Heart left ventricle (tissue), 16 donors: ENCODE measurements at regions not wholly inside any gene's neighbourhood (a gene's known extent, or its start where the extent isn't known, plus 50 kb on each side); places are given as distances from the start of the nearest gene placed in this dataset.
A peak's percentile ranks its signal among the peaks of the same experiment; 100 is the strongest.

ENCODE experiments used
- ATAC-seq, 4 donors: fragments of 200-7000 bp; cut with Tn5 transposase; one replicate each; pipeline ENCODE4 v1.9.1; 2020 to 2022; ENCODE audit warnings: moderate library complexity in 4 of 4, mild to moderate bottlenecking in 3 of 4, moderate number of reproducible peaks in 1 of 4
- DNase-seq, 5 donors: peaks; one replicate each; pipeline ENCODE4 v3.0.0-alpha.2; 2020
- H3K27ac ChIP-seq, 12 donors: fragments of 200-600 bp; sonication (generic) in 4 of 12; one replicate each; pipeline versions ENCODE4 v1.5.0 to v1.8.0; 2016 to 2022; ENCODE audit warnings: mild to moderate bottlenecking in 2 of 12
- H3K27me3 ChIP-seq, 9 donors: fragments of 200-600 bp; sonication (generic) in 2 of 9; one replicate each; pipeline versions ENCODE4 v1.5.1 to v1.8.0; 2016 to 2022; ENCODE audit warnings: mild to moderate bottlenecking in 3 of 9
- H3K36me3 ChIP-seq, 9 donors: fragments of 200-600 bp; sonication (generic) in 2 of 9; one replicate each; pipeline versions ENCODE4 v1.5.0 to v1.8.0; 2018 to 2022; ENCODE audit warnings: mild to moderate bottlenecking in 2 of 9
- H3K4me1 ChIP-seq, 12 donors: fragments of 200-600 bp; sonication (generic) in 4 of 12; one replicate each; pipeline versions ENCODE4 v1.5.0 to v1.8.0; 2016 to 2022; ENCODE audit warnings: mild to moderate bottlenecking in 3 of 12
- H3K4me3 ChIP-seq, 12 donors: fragments of 200-600 bp; sonication (generic) in 4 of 12; one replicate each; pipeline versions ENCODE4 v1.5.0 to v1.8.0; 2017 to 2022; ENCODE audit warnings: mild to moderate bottlenecking in 9 of 12, moderate library complexity in 4 of 12
- H3K9me3 ChIP-seq, 12 donors: fragments of 200-600 bp; sonication (generic) in 4 of 12; one replicate each; pipeline versions ENCODE4 v1.5.0 to v1.8.0; 2016 to 2022; ENCODE audit warnings: mild to moderate bottlenecking in 1 of 12
- POLR2A ChIP-seq, 2 donors: fragments of 450-650 bp; IDR thresholded peaks; one replicate each; pipeline ENCODE4 v1.6.1; 2017; ENCODE audit warnings: antibody characterized with exemption in 2 of 2, mild to moderate bottlenecking in 2 of 2, moderate library complexity in 2 of 2
- WGBS, 4 donors: extraction: QIAGEN DNeasy Blood & Tissue Kit in 2 of 4; methylation state at CpG; one replicate each; pipeline versions ENCODE4 v1.1.5 to v1.1.7; 2013 to 2018; 5-methylcytosine and 5-hydroxymethylcytosine counted together
- intact Hi-C, 10 donors: fragments of 100-400 bp; cut with DNase I; formaldehyde crosslinking; loops; one replicate each; pipeline versions ENCODE4 v1.11.1 to v1.14.2; 2022
- TF ChIP-seq, protein P1 (sequence below), 12 donors: fragments of 200-600 bp; sonication (generic) in 4 of 12; IDR thresholded peaks; one replicate each; pipeline versions ENCODE4 v1.5.0 to v1.8.0; 2018 to 2022; ENCODE audit warnings: antibody characterized with exemption in 12 of 12, mild to moderate bottlenecking in 5 of 12
- donor health status: ischemic (EF 13 %, LVEDD 7.1; RV severe dilation, severe dysfunction).
- donor health status: healthy with polysubstance abuse.
- donor health status: DM: no; HTN: yes; CAD: no.
- donor health status: DM: no; HTN: no; CAD: no.
- donor health status: ischemic (EF 25% LVEDD 6.9; RV normal size, moderate dysfunction).
- donor health status: ischemic (EF 25% LVEDD 5.7; RV mildly dilated, moderate dysfunction).
- donor health status: healthy.
- donor health status: DM: yes; HTN: yes; CAD: no.
- donor health status: ischemic (EF 35%, LVEDD 5.7; RV mildly dilated, moderate dysfunction).
- donor health status: nonischemic (EF 11% LVEDD 7.7; RV severe dilation, severe dysfunction).
- donor health status: DM: yes; HTN: yes; CAD: no.
- donor health status: PGD.
- donor health status: ischemic (EF 29% LVEDD 5.4; RV normal size, mild dysfunction).
- donor health status: nonischemic (EF 23%, LVEDD 6.1; RV moderate dilation, normal function).

DNA sequence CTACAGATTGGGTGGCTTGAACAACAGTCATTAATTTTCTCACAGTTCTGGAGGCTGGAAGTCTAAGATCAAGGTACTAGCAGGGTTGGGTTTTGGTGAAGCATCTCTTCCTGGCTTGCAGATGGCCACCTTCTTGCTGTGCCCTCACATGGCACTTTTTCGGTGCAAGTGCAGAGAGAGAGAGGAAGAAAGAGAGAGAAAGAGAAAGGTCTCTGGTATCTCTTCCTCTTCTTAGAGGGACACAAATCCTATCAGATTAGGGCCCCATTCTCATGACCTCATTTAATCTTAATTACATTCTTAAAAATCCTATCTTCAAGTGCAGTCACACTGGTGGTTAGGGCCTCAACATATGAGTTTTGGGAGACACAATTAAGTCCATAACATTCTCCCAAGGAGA lies 167.1 kb downstream of the NFKBIZ start:
- Histone ChIP-seq H3K36me3 (no peaks in the 10 kb centered on the region), H3K4me1 (peaks cover 0 to 10% (median 0%) of the 10 kb centered on the region in 12 donors), H3K4me3 (no peak overlapping the region), H3K27me3 (no peaks in the 10 kb centered on the region), H3K9me3 (peaks cover 0 to 27% (median 4%) of the 10 kb centered on the region in 12 donors), H3K27ac (no peak overlapping the region)
- ATAC-seq (no peak), DNase-seq (no peak)
- intact Hi-C loops: no loop called here
- TF ChIP-seq, protein P1, sequence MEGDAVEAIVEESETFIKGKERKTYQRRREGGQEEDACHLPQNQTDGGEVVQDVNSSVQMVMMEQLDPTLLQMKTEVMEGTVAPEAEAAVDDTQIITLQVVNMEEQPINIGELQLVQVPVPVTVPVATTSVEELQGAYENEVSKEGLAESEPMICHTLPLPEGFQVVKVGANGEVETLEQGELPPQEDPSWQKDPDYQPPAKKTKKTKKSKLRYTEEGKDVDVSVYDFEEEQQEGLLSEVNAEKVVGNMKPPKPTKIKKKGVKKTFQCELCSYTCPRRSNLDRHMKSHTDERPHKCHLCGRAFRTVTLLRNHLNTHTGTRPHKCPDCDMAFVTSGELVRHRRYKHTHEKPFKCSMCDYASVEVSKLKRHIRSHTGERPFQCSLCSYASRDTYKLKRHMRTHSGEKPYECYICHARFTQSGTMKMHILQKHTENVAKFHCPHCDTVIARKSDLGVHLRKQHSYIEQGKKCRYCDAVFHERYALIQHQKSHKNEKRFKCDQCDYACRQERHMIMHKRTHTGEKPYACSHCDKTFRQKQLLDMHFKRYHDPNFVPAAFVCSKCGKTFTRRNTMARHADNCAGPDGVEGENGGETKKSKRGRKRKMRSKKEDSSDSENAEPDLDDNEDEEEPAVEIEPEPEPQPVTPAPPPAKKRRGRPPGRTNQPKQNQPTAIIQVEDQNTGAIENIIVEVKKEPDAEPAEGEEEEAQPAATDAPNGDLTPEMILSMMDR (IDR thresholded peaks at IDR 0.05): no peak
- TF ChIP-seq POLR2A (IDR thresholded peaks at IDR 0.05): no peak
- 83 to 93% (median 91%) methylated on average over 1 of the region's 1 CpG for WGBS, 4 donors

DNA sequence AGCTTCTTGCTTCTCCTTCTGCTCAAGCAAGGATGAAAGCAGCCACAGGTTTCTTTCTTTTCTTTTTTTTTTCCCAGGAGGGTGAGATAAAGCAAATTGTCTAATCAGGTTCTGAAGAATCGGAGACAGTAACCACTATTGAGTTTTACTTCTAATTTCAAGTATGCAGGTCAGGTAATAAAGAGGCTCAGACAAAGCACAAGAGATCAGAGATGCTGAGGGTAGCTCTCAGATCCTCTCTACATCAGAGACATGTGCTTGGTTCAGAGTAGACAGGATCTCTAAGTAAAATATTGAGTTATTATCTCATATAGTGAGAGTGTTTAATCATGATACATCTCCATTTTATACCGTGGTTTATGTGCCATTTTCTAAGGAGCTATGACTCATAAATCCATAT lies 168.5 kb downstream of the NFKBIZ start:
- H3K27me3 ChIP-seq: no peaks in the 10 kb centered on the region
- H3K4me3 ChIP-seq: no peak overlapping the region
- TF ChIP-seq POLR2A (IDR thresholded peaks at IDR 0.05): no peak
- TF ChIP-seq, protein P1 (IDR thresholded peaks at IDR 0.05): no peak
- no peak for DNase-seq
- peaks cover 0 to 23% (median 4%) of the 10 kb centered on the region in 12 donors for H3K9me3 ChIP-seq
- H3K4me1 ChIP-seq: peaks cover 0 to 10% (median 0%) of the 10 kb centered on the region in 12 donors
- ATAC-seq: no peak
- WGBS, 4 donors: 82 to 85% (median 83%) methylated on average over 2 of the region's 2 CpGs
- intact Hi-C loops: no loop called here
- no peaks in the 10 kb centered on the region for H3K36me3 ChIP-seq
- no peak overlapping the region for H3K27ac ChIP-seq

DNA sequence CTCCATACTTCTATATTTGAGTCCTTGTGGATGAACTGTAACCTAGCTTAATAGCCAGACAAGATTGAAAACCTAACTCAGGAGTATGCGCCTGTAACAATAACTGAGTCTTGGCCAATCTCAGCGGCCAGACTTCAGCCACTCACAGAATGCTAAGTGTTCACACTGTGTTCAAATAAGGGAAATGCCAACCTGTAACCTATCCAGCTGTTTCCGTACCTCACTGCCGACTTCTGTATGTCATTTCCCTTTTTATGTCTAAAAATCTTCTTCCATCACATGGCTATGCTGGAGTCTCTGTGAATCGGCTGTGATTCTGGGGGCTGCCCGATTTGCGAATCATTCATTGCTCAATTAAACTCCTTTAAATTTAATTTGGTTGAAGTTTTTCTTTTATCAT lies 169.2 kb downstream of the NFKBIZ start:
- intact Hi-C loops: no loop called here
- Histone ChIP-seq H3K4me1 (peaks cover 0 to 10% (median 0%) of the 10 kb centered on the region in 12 donors), H3K9me3 (peaks cover 0 to 17% (median 0%) of the 10 kb centered on the region in 12 donors), H3K4me3 (no peak overlapping the region), H3K27me3 (no peaks in the 10 kb centered on the region), H3K36me3 (no peaks in the 10 kb centered on the region), H3K27ac (no peak overlapping the region)
- WGBS, 4 donors: 71 to 88% (median 83%) methylated on average over 7 of the region's 7 CpGs
- ATAC-seq (no peak), DNase-seq (no peak)
- TF ChIP-seq POLR2A (IDR thresholded peaks at IDR 0.05): no peak
- TF ChIP-seq, protein P1 (IDR thresholded peaks at IDR 0.05): no peak

DNA sequence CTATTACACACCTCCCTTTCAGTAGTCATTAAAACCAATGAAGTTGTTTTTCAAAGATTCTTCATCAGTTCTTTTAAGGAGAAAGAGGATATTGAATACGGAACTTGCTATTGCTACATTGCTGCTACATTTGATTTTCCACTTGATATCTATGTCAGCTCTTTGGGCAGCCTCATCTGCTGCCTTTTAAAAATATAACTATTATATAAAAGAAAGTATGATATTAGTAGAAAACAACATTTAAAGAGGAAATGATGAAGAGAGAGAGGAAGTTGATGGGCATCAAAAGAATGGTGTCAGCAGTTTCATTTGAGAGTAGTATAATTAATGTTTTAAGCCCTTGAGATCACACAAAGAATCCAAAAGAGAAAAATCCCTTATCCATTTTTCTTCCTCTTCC lies 171.4 kb downstream of the NFKBIZ start:
- Histone ChIP-seq H3K4me3 (no peak overlapping the region), H3K4me1 (peaks cover 0 to 18% (median 0%) of the 10 kb centered on the region in 12 donors), H3K27ac (peak overlapping the region in 1 of 12 donors; percentile 54), H3K36me3 (no peaks in the 10 kb centered on the region), H3K27me3 (no peaks in the 10 kb centered on the region), H3K9me3 (peaks cover 0 to 7% (median 0%) of the 10 kb centered on the region in 12 donors)
- 89 to 96% (median 93%) methylated on average over 1 of the region's 1 CpG for WGBS, 4 donors
- intact Hi-C loops: no loop called here
- ATAC-seq: no peak
- no peak for TF ChIP-seq POLR2A (IDR thresholded peaks at IDR 0.05)
- TF ChIP-seq, protein P1 (IDR thresholded peaks at IDR 0.05): no peak
- no peak for DNase-seq
